ENCODE measurements at regions not wholly inside any gene's neighbourhood (a gene's known extent, or its start where the extent isn't known, plus 50 kb on each side); places are given as distances from the start of the nearest gene placed in this dataset.

GRCh38 chrX:5084279-5084678 lies 1144.4 kb downstream of the NLGN4X start:
- DNase-seq (ENCODE audit: low spot score in 2 of 2) = no peak
- H3K4me3 ChIP-seq (ENCODE audit: low read depth, poor library complexity, severe bottlenecking) = no peak overlapping the region
- TF ChIP-seq POLR2A (IDR thresholded peaks at IDR 0.05) (no peak), CTCF (IDR thresholded peaks at IDR 0.05) (no peak)
- intact Hi-C loops (cut with DNase I; ENCODE audit: low total_unique reads) = no loop called here
- WGBS, 2 donors = 82 to 86% methylated on average over 6 of the region's 6 CpGs

- no peak for DNase-seq (ENCODE audit: low spot score in 2 of 2)
- intact Hi-C loops (cut with DNase I; ENCODE audit: low total_unique reads) = no loop called here
- TF ChIP-seq CTCF (IDR thresholded peaks at IDR 0.05) (no peak), POLR2A (IDR thresholded peaks at IDR 0.05) (no peak)
- no peak overlapping the region for H3K4me3 ChIP-seq (ENCODE audit: low read depth, poor library complexity, severe bottlenecking)
- 73% methylated on average over 3 of the region's 3 CpGs for whole genome bisulfite sequencing, 2 donors
Measured at GRCh38 chrX:5082705-5083104, 1146.0 kb downstream of the NLGN4X start.

GRCh38 chrX:5080791-5081190 lies 1147.9 kb downstream of the NLGN4X start:
- no peak overlapping the region for H3K4me3 ChIP-seq (ENCODE audit: low read depth, poor library complexity, severe bottlenecking)
- TF ChIP-seq POLR2A (IDR thresholded peaks at IDR 0.05) (no peak), CTCF (IDR thresholded peaks at IDR 0.05) (no peak)
- WGBS, 2 donors = 59 to 67% methylated on average over 3 to 4 of the region's 4 CpGs
- intact Hi-C loops (cut with DNase I; ENCODE audit: low total_unique reads) = no loop called here
- DNase-seq (ENCODE audit: low spot score in 2 of 2) = no peak

GRCh38 chrX:5068550-5068949 lies 1160.1 kb downstream of the NLGN4X start:
- intact Hi-C loops (cut with DNase I; ENCODE audit: low total_unique reads) = no loop called here
- TF ChIP-seq CTCF (IDR thresholded peaks at IDR 0.05) (no peak), POLR2A (IDR thresholded peaks at IDR 0.05) (no peak)
- 74 to 82% methylated on average over 5 of the region's 5 CpGs for WGBS, 2 donors
- no peak for DNase-seq (ENCODE audit: low spot score in 2 of 2)
- no peak overlapping the region for H3K4me3 ChIP-seq (ENCODE audit: low read depth, poor library complexity, severe bottlenecking)

GRCh38 chrX:5057786-5058185 lies 1170.9 kb downstream of the NLGN4X start:
- TF ChIP-seq CTCF (IDR thresholded peaks at IDR 0.05) (no peak), POLR2A (IDR thresholded peaks at IDR 0.05) (no peak)
- WGBS, 2 donors = 71 to 76% methylated on average over 2 of the region's 2 CpGs
- no peak overlapping the region for H3K4me3 ChIP-seq (ENCODE audit: low read depth, poor library complexity, severe bottlenecking)
- DNase-seq (ENCODE audit: low spot score in 2 of 2) = no peak
- intact Hi-C loops (cut with DNase I; ENCODE audit: low total_unique reads) = no loop called here

GRCh38 chrX:5054852-5055251 lies 1173.8 kb downstream of the NLGN4X start:
- intact Hi-C loops (cut with DNase I; ENCODE audit: low total_unique reads) = no loop called here
- no peak for DNase-seq (ENCODE audit: low spot score in 2 of 2)
- TF ChIP-seq POLR2A (IDR thresholded peaks at IDR 0.05) = no peak
- TF ChIP-seq CTCF (IDR thresholded peaks at IDR 0.05) = no peak
- no peak overlapping the region for H3K4me3 ChIP-seq (ENCODE audit: low read depth, poor library complexity, severe bottlenecking)

Measured in lower leg skin (tissue), 4 donors.